ENCODE measurements at regions not wholly inside any gene's neighbourhood (a gene's known extent, or its start where the extent isn't known, plus 50 kb on each side); places are given as distances from the start of the nearest gene placed in this dataset.

DNA sequence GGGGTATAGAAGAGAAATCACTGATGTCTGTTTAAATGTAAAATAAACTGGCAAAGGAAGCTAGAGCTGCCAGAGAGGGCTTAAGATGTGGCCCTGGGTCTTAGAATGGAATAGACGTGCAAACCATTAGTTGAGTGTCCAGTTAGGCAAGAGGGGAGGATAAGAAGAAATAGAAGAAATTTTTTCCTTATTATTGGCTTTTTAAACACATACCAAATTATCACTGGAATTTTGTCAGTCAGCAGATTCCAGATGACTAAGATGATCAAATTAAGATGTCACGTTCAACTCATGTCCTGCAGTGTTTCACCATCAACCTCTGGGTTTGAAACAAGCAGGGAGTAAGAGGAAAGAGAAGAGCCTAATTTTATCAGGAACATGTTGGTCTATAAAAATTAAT lies 71.6 kb upstream of the C1orf21 start:
- Histone ChIP-seq H3K36me3 (replicated peaks; ENCODE audit: insufficient read depth, low read depth) (no peaks in the 10 kb centered on the region), H3K4me3 (no peak overlapping the region), H3K27me3 (peaks cover 15% of the 10 kb centered on the region), H3K79me2 (no peaks in the 10 kb centered on the region), H3K4me1 (ENCODE audit: insufficient read depth) (no peaks in the 10 kb centered on the region), H4K20me1 (ENCODE audit: insufficient read depth, poor library complexity, severe bottlenecking) (no peaks in the 10 kb centered on the region), H2AFZ (no peak overlapping the region), H3K27ac (no peak overlapping the region), H3K9me2 (replicated peaks; ENCODE audit: insufficient read depth) (no peaks in the 10 kb centered on the region), H3K9me3 (ENCODE audit: low read depth) (no peaks in the 10 kb centered on the region), H3K4me2 (no peak overlapping the region)
- 66% methylated on average over 2 of the region's 2 CpGs for WGBS (ENCODE audit: low lambda C conversion rate, missing lambda C conversion rate)
- DNase-seq (ENCODE audit: low spot score), result no peak
- TF ChIP-seq, protein P1, sequence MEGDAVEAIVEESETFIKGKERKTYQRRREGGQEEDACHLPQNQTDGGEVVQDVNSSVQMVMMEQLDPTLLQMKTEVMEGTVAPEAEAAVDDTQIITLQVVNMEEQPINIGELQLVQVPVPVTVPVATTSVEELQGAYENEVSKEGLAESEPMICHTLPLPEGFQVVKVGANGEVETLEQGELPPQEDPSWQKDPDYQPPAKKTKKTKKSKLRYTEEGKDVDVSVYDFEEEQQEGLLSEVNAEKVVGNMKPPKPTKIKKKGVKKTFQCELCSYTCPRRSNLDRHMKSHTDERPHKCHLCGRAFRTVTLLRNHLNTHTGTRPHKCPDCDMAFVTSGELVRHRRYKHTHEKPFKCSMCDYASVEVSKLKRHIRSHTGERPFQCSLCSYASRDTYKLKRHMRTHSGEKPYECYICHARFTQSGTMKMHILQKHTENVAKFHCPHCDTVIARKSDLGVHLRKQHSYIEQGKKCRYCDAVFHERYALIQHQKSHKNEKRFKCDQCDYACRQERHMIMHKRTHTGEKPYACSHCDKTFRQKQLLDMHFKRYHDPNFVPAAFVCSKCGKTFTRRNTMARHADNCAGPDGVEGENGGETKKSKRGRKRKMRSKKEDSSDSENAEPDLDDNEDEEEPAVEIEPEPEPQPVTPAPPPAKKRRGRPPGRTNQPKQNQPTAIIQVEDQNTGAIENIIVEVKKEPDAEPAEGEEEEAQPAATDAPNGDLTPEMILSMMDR (IDR thresholded peaks at IDR 0.05; ENCODE audit: poor library complexity), result no peak
- TF ChIP-seq EZH2phosphoT487 (IDR thresholded peaks at IDR 0.05; ENCODE audit: low read depth, severe bottlenecking, unreplicated experiment) (no peak), EZH2 (IDR thresholded peaks at IDR 0.05; ENCODE audit: borderline replicate concordance) (no peak)

DNA sequence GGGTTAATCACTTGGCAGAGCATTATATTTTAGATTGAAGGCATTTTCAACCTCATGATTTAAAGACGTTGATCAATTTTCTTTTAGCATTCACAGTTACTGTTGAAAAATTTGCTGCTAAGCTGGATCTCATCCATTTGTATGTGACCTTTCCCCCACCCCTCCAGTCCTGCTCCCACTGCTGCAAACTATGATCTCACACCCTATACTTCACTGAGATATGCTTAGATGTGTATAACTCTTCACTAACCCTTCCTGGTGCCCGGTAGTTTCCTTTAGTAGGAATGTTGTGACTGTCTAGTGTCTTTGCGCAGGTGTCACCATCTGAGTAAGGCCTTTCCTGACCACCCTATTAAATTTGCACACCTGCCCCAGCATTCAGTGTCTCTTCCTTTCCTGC lies 67.0 kb upstream of the C1orf21 start:
- Histone ChIP-seq H3K9me2 (replicated peaks; ENCODE audit: insufficient read depth) (no peaks in the 10 kb centered on the region), H3K4me3 (no peak overlapping the region), H3K27me3 (peaks cover 2% of the 10 kb centered on the region), H2AFZ (no peak overlapping the region), H3K4me1 (ENCODE audit: insufficient read depth) (no peaks in the 10 kb centered on the region), H3K36me3 (replicated peaks; ENCODE audit: insufficient read depth, low read depth) (no peaks in the 10 kb centered on the region), H3K27ac (no peak overlapping the region), H3K79me2 (no peaks in the 10 kb centered on the region), H3K4me2 (no peak overlapping the region), H4K20me1 (ENCODE audit: insufficient read depth, poor library complexity, severe bottlenecking) (no peaks in the 10 kb centered on the region), H3K9me3 (ENCODE audit: low read depth) (no peaks in the 10 kb centered on the region)
- no peak for TF ChIP-seq EZH2 (IDR thresholded peaks at IDR 0.05; ENCODE audit: borderline replicate concordance)
- TF ChIP-seq, protein P1 (IDR thresholded peaks at IDR 0.05; ENCODE audit: poor library complexity), result no peak
- TF ChIP-seq EZH2phosphoT487 (IDR thresholded peaks at IDR 0.05; ENCODE audit: low read depth, severe bottlenecking, unreplicated experiment), result no peak
- WGBS (ENCODE audit: low lambda C conversion rate, missing lambda C conversion rate), result 93% methylated on average over 3 of the region's 3 CpGs
- DNase-seq (ENCODE audit: low spot score), result no peak

DNA sequence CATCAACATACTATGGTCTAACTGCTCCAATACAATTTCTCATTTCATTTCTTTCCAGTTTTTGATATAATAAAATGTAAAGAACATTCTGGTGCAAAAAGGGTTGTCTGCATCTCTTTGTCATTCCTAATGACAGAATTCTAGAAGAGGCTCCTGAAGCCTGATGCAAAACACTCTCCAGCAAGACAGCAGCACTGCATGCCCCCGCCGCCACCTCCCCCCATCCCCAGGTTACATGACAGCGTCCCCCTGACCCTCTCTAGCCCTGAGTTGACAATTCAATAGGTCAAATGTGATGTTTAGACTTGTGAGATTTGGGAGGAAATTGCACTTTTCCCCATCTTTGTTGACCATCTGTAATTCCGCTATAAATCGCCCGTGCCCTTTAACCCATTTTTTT lies 64.6 kb upstream of the C1orf21 start:
- Histone ChIP-seq H3K36me3 (replicated peaks; ENCODE audit: insufficient read depth, low read depth) (no peaks in the 10 kb centered on the region), H3K9me2 (replicated peaks; ENCODE audit: insufficient read depth) (no peaks in the 10 kb centered on the region), H3K27me3 (no peaks in the 10 kb centered on the region), H3K9me3 (ENCODE audit: low read depth) (no peaks in the 10 kb centered on the region), H3K4me3 (no peak overlapping the region), H4K20me1 (ENCODE audit: insufficient read depth, poor library complexity, severe bottlenecking) (no peaks in the 10 kb centered on the region), H3K4me2 (no peak overlapping the region), H3K27ac (no peak overlapping the region), H3K4me1 (ENCODE audit: insufficient read depth) (no peaks in the 10 kb centered on the region), H2AFZ (no peak overlapping the region), H3K79me2 (no peaks in the 10 kb centered on the region)
- 75% methylated on average over 6 of the region's 6 CpGs for WGBS (ENCODE audit: low lambda C conversion rate, missing lambda C conversion rate)
- TF ChIP-seq EZH2phosphoT487 (IDR thresholded peaks at IDR 0.05; ENCODE audit: low read depth, severe bottlenecking, unreplicated experiment), result no peak
- TF ChIP-seq, protein P1 (IDR thresholded peaks at IDR 0.05; ENCODE audit: poor library complexity), result no peak
- no peak for TF ChIP-seq EZH2 (IDR thresholded peaks at IDR 0.05; ENCODE audit: borderline replicate concordance)
- DNase-seq (ENCODE audit: low spot score), result no peak

DNA sequence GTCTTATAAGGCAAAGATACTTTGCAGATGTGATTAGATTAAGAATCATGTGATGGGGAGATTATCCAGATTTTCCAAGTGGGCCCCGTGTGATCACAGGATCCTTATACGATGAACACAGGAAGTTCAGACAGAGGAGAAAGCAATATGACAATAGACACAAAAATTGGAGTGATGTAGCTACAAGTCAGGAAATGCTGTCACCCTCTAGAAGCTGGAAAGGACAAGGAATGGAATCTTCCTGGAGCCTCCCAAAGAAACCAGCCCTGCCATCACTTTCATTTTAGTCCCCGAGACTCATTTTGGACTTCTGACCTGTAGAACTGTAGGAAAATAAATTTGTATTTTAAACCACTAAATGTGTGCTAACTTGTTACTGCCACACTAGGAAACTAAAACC lies 61.9 kb upstream of the C1orf21 start:
- no peak overlapping the region for H3K4me2 ChIP-seq
- H3K36me3 ChIP-seq (replicated peaks; ENCODE audit: insufficient read depth, low read depth), result no peaks in the 10 kb centered on the region
- no peaks in the 10 kb centered on the region for H3K9me2 ChIP-seq (replicated peaks; ENCODE audit: insufficient read depth)
- DNase-seq (ENCODE audit: low spot score), result no peak
- no peaks in the 10 kb centered on the region for H3K4me1 ChIP-seq (ENCODE audit: insufficient read depth)
- no peak for TF ChIP-seq EZH2phosphoT487 (IDR thresholded peaks at IDR 0.05; ENCODE audit: low read depth, severe bottlenecking, unreplicated experiment)
- TF ChIP-seq, protein P1 (IDR thresholded peaks at IDR 0.05; ENCODE audit: poor library complexity), result no peak
- TF ChIP-seq EZH2 (IDR thresholded peaks at IDR 0.05; ENCODE audit: borderline replicate concordance), result no peak
- WGBS (ENCODE audit: low lambda C conversion rate, missing lambda C conversion rate), result 76% methylated on average over 3 of the region's 3 CpGs
- H3K27ac ChIP-seq, result no peak overlapping the region
- H3K4me3 ChIP-seq, result no peak overlapping the region
- no peak overlapping the region for H2AFZ ChIP-seq
- no peaks in the 10 kb centered on the region for H3K27me3 ChIP-seq
- no peaks in the 10 kb centered on the region for H3K79me2 ChIP-seq
- H3K9me3 ChIP-seq (ENCODE audit: low read depth), result no peaks in the 10 kb centered on the region
- no peaks in the 10 kb centered on the region for H4K20me1 ChIP-seq (ENCODE audit: insufficient read depth, poor library complexity, severe bottlenecking)

Measured in hepatocyte (in vitro differentiated cells).